Tibial artery (tissue), 4 donors: ENCODE measurements at regions not wholly inside any gene's neighbourhood (a gene's known extent, or its start where the extent isn't known, plus 50 kb on each side); places are given as distances from the start of the nearest gene placed in this dataset.

Source experiments
- DNase-seq, 2 donors: peaks; one replicate each; pipeline ENCODE4 v3.0.0-alpha.2; 2019
- H3K27ac ChIP-seq, 2 donors: fragments of 200-600 bp; sonication (generic) in 1 of 2; 1 replicate in 1 of 2; 2 replicates in 1 of 2; pipeline ENCODE4 v1.5.1; 2018 to 2019; ENCODE audit warnings: mild to moderate bottlenecking in 1 of 2
- H3K27me3 ChIP-seq, 2 donors: fragments of 200-600 bp; sonication (generic) in 1 of 2; one replicate each; pipeline versions ENCODE4 v1.5.1 to v1.6.0; 2016 to 2019
- H3K36me3 ChIP-seq, 3 donors: fragments of 200-600 bp; sonication (generic) in 2 of 3; one replicate each; pipeline ENCODE4 v1.5.1; 2016 to 2019; ENCODE audit warnings: mild to moderate bottlenecking in 2 of 3
- H3K4me1 ChIP-seq, 4 donors: fragments of 200-600 bp; sonication (generic) in 2 of 4; 1 replicate in 3 of 4; 2 replicates in 1 of 4; pipeline ENCODE4 v1.5.1; 2016 to 2019
- H3K4me3 ChIP-seq, 2 donors: fragments of 200-600 bp; sonication (generic) in 1 of 2; 1 replicate in 1 of 2; 2 replicates in 1 of 2; pipeline ENCODE4 v1.5.1; 2018 to 2019; ENCODE audit warnings: mild to moderate bottlenecking in 2 of 2
- H3K9me3 ChIP-seq, 3 donors: fragments of 200-600 bp; sonication (generic) in 1 of 3; one replicate each; pipeline ENCODE4 v1.5.1; 2016 to 2019
- intact Hi-C: fragments of 100-400 bp; cut with DNase I; formaldehyde crosslinking; loops from one replicate; pipeline ENCODE4 v1.15.0; 2023; ENCODE audit warnings: low total_unique reads
- TF ChIP-seq, protein P1 (sequence below), 2 experiments: fragments of 200-600 bp in 1 of 2; fragments of 450-650 bp in 1 of 2; IDR thresholded peaks; one replicate each; pipeline ENCODE4 v1.5.1; 2017 to 2019; ENCODE audit warnings: antibody characterized with exemption in 2 of 2, mild to moderate bottlenecking in 1 of 2, moderate library complexity in 1 of 2

DNA sequence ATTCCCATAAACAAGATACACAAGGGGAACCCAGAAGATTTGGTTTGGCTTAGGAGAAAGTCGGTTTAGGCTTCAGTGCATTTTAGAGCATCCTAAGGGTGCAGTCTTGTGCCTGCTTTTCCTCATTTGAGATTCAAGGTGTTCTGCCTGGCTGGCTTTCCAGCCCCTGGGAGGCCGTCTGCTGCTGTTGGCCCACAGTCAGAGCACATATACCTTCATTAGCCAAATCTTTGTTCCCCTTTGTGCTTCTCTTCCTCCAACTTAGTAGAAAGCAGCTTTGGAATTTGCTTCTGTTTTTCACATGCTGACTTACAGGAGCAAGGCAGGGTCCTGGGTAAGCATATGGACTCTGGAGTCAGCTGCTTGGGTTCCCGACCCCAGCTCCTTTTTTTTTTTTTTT, 477.1 kb upstream of the TCF4 start:
- no peaks in the 10 kb centered on the region for H3K27me3 ChIP-seq
- H3K9me3 ChIP-seq = no peaks in the 10 kb centered on the region
- intact Hi-C loops = no loop called here
- TF ChIP-seq, protein P1, sequence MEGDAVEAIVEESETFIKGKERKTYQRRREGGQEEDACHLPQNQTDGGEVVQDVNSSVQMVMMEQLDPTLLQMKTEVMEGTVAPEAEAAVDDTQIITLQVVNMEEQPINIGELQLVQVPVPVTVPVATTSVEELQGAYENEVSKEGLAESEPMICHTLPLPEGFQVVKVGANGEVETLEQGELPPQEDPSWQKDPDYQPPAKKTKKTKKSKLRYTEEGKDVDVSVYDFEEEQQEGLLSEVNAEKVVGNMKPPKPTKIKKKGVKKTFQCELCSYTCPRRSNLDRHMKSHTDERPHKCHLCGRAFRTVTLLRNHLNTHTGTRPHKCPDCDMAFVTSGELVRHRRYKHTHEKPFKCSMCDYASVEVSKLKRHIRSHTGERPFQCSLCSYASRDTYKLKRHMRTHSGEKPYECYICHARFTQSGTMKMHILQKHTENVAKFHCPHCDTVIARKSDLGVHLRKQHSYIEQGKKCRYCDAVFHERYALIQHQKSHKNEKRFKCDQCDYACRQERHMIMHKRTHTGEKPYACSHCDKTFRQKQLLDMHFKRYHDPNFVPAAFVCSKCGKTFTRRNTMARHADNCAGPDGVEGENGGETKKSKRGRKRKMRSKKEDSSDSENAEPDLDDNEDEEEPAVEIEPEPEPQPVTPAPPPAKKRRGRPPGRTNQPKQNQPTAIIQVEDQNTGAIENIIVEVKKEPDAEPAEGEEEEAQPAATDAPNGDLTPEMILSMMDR (IDR thresholded peaks at IDR 0.05) = no peak
- no peaks in the 10 kb centered on the region for H3K36me3 ChIP-seq
- no peak for DNase-seq
- H3K4me3 ChIP-seq = no peak overlapping the region
- H3K4me1 ChIP-seq = no peaks in the 10 kb centered on the region
- no peak overlapping the region for H3K27ac ChIP-seq

- intact Hi-C loops = no loop called here
- Histone ChIP-seq H3K27ac (no peak overlapping the region), H3K36me3 (no peaks in the 10 kb centered on the region), H3K9me3 (no peaks in the 10 kb centered on the region), H3K4me1 (no peaks in the 10 kb centered on the region), H3K27me3 (no peaks in the 10 kb centered on the region), H3K4me3 (no peak overlapping the region)
- TF ChIP-seq, protein P1 (IDR thresholded peaks at IDR 0.05) = no peak
- no peak for DNase-seq
These were observed 474.9 kb upstream of the TCF4 start for GRCh38 chr18:56062931-56063330.

GRCh38 chr18:56060967-56061541, 473.1 kb upstream of the TCF4 start:
- no peaks in the 10 kb centered on the region for H3K9me3 ChIP-seq
- intact Hi-C loops = no loop called here
- DNase-seq = no peak
- H3K4me3 ChIP-seq = no peak overlapping the region
- no peaks in the 10 kb centered on the region for H3K4me1 ChIP-seq
- no peak overlapping the region for H3K27ac ChIP-seq
- no peaks in the 10 kb centered on the region for H3K36me3 ChIP-seq
- no peaks in the 10 kb centered on the region for H3K27me3 ChIP-seq
- TF ChIP-seq, protein P1 (IDR thresholded peaks at IDR 0.05) = no peak

DNA sequence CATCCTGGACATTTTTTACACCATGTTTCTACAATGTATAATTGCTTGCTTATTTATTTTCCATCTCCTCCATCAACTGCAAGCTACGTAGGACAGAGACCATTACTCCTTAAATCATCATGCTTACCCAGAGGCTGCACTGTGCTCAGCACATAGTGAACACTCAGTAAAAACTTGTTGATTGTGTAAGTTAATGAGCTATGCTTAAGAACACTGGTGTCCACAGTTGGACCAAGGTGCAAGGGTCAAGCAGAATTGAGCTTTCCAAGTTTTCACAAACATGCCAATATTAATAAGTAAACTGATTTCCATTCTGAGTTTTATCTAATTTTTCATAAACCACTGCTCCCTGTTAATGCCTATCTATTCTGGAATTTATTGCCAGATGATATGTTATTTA, 464.2 kb upstream of the TCF4 start:
- H3K27ac ChIP-seq = no peak overlapping the region
- H3K4me1 ChIP-seq = no peaks in the 10 kb centered on the region
- H3K4me3 ChIP-seq = no peak overlapping the region
- H3K36me3 ChIP-seq = no peaks in the 10 kb centered on the region
- H3K9me3 ChIP-seq = peaks cover 0 to 13% (median 6%) of the 10 kb centered on the region in 3 donors
- TF ChIP-seq, protein P1 (IDR thresholded peaks at IDR 0.05) = no peak
- no peaks in the 10 kb centered on the region for H3K27me3 ChIP-seq
- intact Hi-C loops = no loop called here
- DNase-seq = no peak

GRCh38 chr18:56044239-56044638, 456.2 kb upstream of the TCF4 start:
- Histone ChIP-seq H3K4me1 (peaks cover 0 to 7% (median 0%) of the 10 kb centered on the region in 4 donors), H3K27me3 (no peaks in the 10 kb centered on the region), H3K27ac (no peak overlapping the region), H3K4me3 (no peak overlapping the region), H3K36me3 (no peaks in the 10 kb centered on the region), H3K9me3 (peaks cover 0 to 15% (median 6%) of the 10 kb centered on the region in 3 donors)
- TF ChIP-seq, protein P1 (IDR thresholded peaks at IDR 0.05) = no peak
- intact Hi-C loops = no loop called here
- DNase-seq = no peak

GRCh38 chr18:56043641-56044061, 455.7 kb upstream of the TCF4 start:
- H3K36me3 ChIP-seq = no peaks in the 10 kb centered on the region
- H3K4me1 ChIP-seq = peaks cover 0 to 7% (median 0%) of the 10 kb centered on the region in 4 donors
- H3K9me3 ChIP-seq = peaks cover 0 to 13% (median 2%) of the 10 kb centered on the region in 3 donors
- intact Hi-C loops = no loop called here
- H3K27ac ChIP-seq = no peak overlapping the region
- DNase-seq = no peak
- TF ChIP-seq, protein P1 (IDR thresholded peaks at IDR 0.05) = no peak
- no peak overlapping the region for H3K4me3 ChIP-seq
- H3K27me3 ChIP-seq = no peaks in the 10 kb centered on the region
